ENCODE measurements at regions not wholly inside any gene's neighbourhood (a gene's known extent, or its start where the extent isn't known, plus 50 kb on each side); places are given as distances from the start of the nearest gene placed in this dataset.

GRCh38 chr11:81220146-81220895 lies 1513.3 kb downstream of the FAM181B start:
- no peak overlapping the region for H3K4me3 ChIP-seq (ENCODE audit: low read depth, low read length, poor library complexity, severe bottlenecking)
- H3K4me2 ChIP-seq (ENCODE audit: low read length) = no peak overlapping the region
- H3K36me3 ChIP-seq (ENCODE audit: insufficient read depth, low read length) = no peaks in the 10 kb centered on the region
- H3K9ac ChIP-seq (ENCODE audit: low read length) = no peak overlapping the region
- H3K27me3 ChIP-seq (ENCODE audit: insufficient read depth, low read length) = no peaks in the 10 kb centered on the region
- H3F3A ChIP-seq (ENCODE audit: insufficient read depth, low read length) = no peaks in the 10 kb centered on the region
- H3K4me1 ChIP-seq (ENCODE audit: insufficient read depth, low read length, severe bottlenecking) = no peaks in the 10 kb centered on the region
- H4K20me1 ChIP-seq (ENCODE audit: insufficient read depth, low read length) = no peaks in the 10 kb centered on the region
- H3K9me3 ChIP-seq (ENCODE audit: low read length) = no peaks in the 10 kb centered on the region
- no peaks in the 10 kb centered on the region for H3K9me2 ChIP-seq (ENCODE audit: low read depth, low read length)
- no peak overlapping the region for H3K27ac ChIP-seq (ENCODE audit: low read depth, low read length, poor library complexity, severe bottlenecking)
- TF ChIP-seq EZH2 (IDR thresholded peaks at IDR 0.05; ENCODE audit: borderline replicate concordance, low read length) = no peak
- no peak overlapping the region for H2AFZ ChIP-seq (ENCODE audit: low read length)
- no peaks in the 10 kb centered on the region for H3K79me2 ChIP-seq (ENCODE audit: insufficient read depth, low read length)

GRCh38 chr11:81219661-81220060 lies 1514.0 kb downstream of the FAM181B start:
- H2AFZ ChIP-seq (ENCODE audit: low read length) = no peak overlapping the region
- no peaks in the 10 kb centered on the region for H3F3A ChIP-seq (ENCODE audit: insufficient read depth, low read length)
- TF ChIP-seq CTCF (IDR thresholded peaks at IDR 0.05; ENCODE audit: low read length) (no peak), EZH2 (IDR thresholded peaks at IDR 0.05; ENCODE audit: borderline replicate concordance, low read length) (no peak)
- no peaks in the 10 kb centered on the region for H3K9me3 ChIP-seq (ENCODE audit: low read length)
- H3K27ac ChIP-seq (ENCODE audit: low read depth, low read length, poor library complexity, severe bottlenecking) = no peak overlapping the region
- H3K4me2 ChIP-seq (ENCODE audit: low read length) = no peak overlapping the region
- no peak overlapping the region for H3K9ac ChIP-seq (ENCODE audit: low read length)
- H3K36me3 ChIP-seq (ENCODE audit: insufficient read depth, low read length) = no peaks in the 10 kb centered on the region
- no peak overlapping the region for H3K4me3 ChIP-seq (ENCODE audit: low read depth, low read length, poor library complexity, severe bottlenecking)
- H3K79me2 ChIP-seq (ENCODE audit: insufficient read depth, low read length) = no peaks in the 10 kb centered on the region
- no peaks in the 10 kb centered on the region for H3K4me1 ChIP-seq (ENCODE audit: insufficient read depth, low read length, severe bottlenecking)
- H3K9me2 ChIP-seq (ENCODE audit: low read depth, low read length) = no peaks in the 10 kb centered on the region
- no peaks in the 10 kb centered on the region for H3K27me3 ChIP-seq (ENCODE audit: insufficient read depth, low read length)
- no peaks in the 10 kb centered on the region for H4K20me1 ChIP-seq (ENCODE audit: insufficient read depth, low read length)

- no peak for TF ChIP-seq EZH2 (IDR thresholded peaks at IDR 0.05; ENCODE audit: borderline replicate concordance, low read length)
- TF ChIP-seq CTCF (IDR thresholded peaks at IDR 0.05; ENCODE audit: low read length) = no peak
- H3K9me2 ChIP-seq (ENCODE audit: low read depth, low read length) = no peaks in the 10 kb centered on the region
- no peaks in the 10 kb centered on the region for H3K9me3 ChIP-seq (ENCODE audit: low read length)
- no peaks in the 10 kb centered on the region for H3K36me3 ChIP-seq (ENCODE audit: insufficient read depth, low read length)
- H3K79me2 ChIP-seq (ENCODE audit: insufficient read depth, low read length) = no peaks in the 10 kb centered on the region
- no peak overlapping the region for H3K27ac ChIP-seq (ENCODE audit: low read depth, low read length, poor library complexity, severe bottlenecking)
- no peak overlapping the region for H3K9ac ChIP-seq (ENCODE audit: low read length)
- no peaks in the 10 kb centered on the region for H3K27me3 ChIP-seq (ENCODE audit: insufficient read depth, low read length)
- no peak overlapping the region for H3K4me3 ChIP-seq (ENCODE audit: low read depth, low read length, poor library complexity, severe bottlenecking)
- no peaks in the 10 kb centered on the region for H3F3A ChIP-seq (ENCODE audit: insufficient read depth, low read length)
- no peaks in the 10 kb centered on the region for H3K4me1 ChIP-seq (ENCODE audit: insufficient read depth, low read length, severe bottlenecking)
- no peak overlapping the region for H3K4me2 ChIP-seq (ENCODE audit: low read length)
- H2AFZ ChIP-seq (ENCODE audit: low read length) = no peak overlapping the region
- H4K20me1 ChIP-seq (ENCODE audit: insufficient read depth, low read length) = no peaks in the 10 kb centered on the region
Observed at GRCh38 chr11:81218440-81218839, 1515.2 kb downstream of the FAM181B start.

- TF ChIP-seq CTCF (IDR thresholded peaks at IDR 0.05; ENCODE audit: low read length) = no peak
- TF ChIP-seq EZH2 (IDR thresholded peaks at IDR 0.05; ENCODE audit: borderline replicate concordance, low read length) = no peak
Observed at GRCh38 chr11:81211050-81211449, 1522.6 kb downstream of the FAM181B start.

More at GRCh38 chr11:81211050-81211449, 1522.6 kb downstream of the FAM181B start:
- Histone ChIP-seq H3K27ac (ENCODE audit: low read depth, low read length, poor library complexity, severe bottlenecking) (no peak overlapping the region), H3K36me3 (ENCODE audit: insufficient read depth, low read length) (no peaks in the 10 kb centered on the region), H3K27me3 (ENCODE audit: insufficient read depth, low read length) (no peaks in the 10 kb centered on the region), H4K20me1 (ENCODE audit: insufficient read depth, low read length) (no peaks in the 10 kb centered on the region), H3K79me2 (ENCODE audit: insufficient read depth, low read length) (no peaks in the 10 kb centered on the region), H2AFZ (ENCODE audit: low read length) (no peak overlapping the region), H3K4me3 (ENCODE audit: low read depth, low read length, poor library complexity, severe bottlenecking) (no peak overlapping the region), H3K9me3 (ENCODE audit: low read length) (no peaks in the 10 kb centered on the region), H3K4me1 (ENCODE audit: insufficient read depth, low read length, severe bottlenecking) (no peaks in the 10 kb centered on the region), H3K9ac (ENCODE audit: low read length) (no peak overlapping the region), H3K9me2 (ENCODE audit: low read depth, low read length) (no peaks in the 10 kb centered on the region), H3F3A (ENCODE audit: insufficient read depth, low read length) (no peaks in the 10 kb centered on the region), H3K4me2 (ENCODE audit: low read length) (no peak overlapping the region)

Measured in OCI-LY1 (cell line).